RPMI8226 (cell line): ENCODE measurements at regions not wholly inside any gene's neighbourhood (a gene's known extent, or its start where the extent isn't known, plus 50 kb on each side); places are given as distances from the start of the nearest gene placed in this dataset.

Experiments
- DNase-seq: peaks from one replicate; pipeline ENCODE4 v3.0.0-alpha.2; 2015

DNA sequence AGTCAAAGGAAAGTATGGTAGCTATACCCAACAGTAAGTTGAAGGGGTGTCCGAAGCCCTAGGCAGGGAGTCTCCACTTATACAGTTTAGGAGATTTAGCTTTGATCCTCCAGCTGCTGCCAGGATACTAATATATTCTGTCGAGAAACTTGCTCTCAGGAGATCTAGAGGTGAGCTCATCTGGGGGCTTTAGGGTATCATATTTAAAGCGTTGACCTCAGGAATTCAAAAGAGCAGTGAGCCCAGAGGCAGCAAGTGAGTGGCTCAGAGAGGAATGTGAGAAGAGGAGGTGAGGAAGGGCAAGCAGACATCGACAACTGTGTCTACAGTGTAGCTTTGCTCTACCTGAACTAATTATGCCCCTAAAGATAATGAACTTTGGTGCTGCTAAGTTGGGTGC, 245.1 kb upstream of the LRTM1 start:
- no peak for DNase-seq

DNA sequence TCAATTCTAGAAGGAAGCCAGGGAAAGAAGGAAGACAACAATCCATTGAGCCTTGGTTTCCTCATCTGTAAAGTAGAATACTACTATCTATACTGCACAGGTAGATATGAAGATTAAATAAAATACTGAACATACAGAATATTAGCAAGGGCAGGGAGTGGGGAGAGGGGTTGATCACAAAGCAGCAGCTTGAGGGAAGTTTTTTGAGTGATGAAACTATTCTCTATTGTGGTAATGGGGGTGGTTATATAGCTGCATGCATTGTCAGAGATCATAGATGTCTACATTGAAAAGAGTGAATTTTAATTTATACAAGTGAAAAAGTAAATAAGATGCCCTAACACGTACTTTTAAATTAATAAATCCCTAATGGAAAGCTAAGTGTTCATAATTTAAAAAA, 242.6 kb upstream of the LRTM1 start:
- no peak for DNase-seq

DNA sequence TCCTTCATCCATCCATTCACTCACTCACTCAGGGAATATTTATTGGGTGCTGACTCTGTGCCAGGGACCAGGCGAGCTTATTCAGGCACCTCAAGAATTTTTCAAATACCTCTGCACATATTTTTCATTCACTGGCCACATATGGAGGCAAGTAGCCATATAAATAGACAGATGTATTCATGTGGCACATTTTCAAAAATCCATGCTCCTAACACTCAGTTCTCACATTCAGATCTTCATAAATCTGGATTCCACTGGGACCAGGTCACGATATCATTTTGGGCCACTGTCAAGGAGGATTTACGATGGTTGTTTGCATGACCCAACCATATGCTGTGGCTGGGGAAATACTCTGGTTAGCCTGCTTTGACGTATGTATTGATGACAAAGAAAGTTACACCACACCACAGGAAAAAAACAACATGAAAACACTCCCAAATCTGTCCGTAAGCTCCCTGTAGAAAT, 241.8 kb upstream of the LRTM1 start:
- no peak for DNase-seq

DNA sequence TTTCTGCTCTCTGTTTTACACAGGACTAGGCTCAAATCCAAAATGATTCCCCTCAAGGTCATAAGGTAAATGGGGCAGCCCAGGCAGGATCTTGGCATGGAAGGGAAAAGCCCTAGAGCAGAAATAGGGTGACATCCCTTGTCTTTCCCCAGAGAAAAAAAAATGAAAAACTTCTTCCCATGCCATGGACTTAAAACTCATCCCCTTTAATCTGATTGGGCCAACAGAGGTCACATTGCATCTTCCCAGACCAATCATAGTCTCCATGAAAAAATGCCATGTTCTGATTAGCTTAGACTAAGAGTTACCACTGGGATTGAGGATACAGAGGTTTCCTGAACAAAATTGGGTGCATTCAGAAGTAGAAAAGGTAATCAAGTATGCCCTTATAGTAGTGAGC, 241.3 kb upstream of the LRTM1 start:
- DNase-seq = no peak

DNA sequence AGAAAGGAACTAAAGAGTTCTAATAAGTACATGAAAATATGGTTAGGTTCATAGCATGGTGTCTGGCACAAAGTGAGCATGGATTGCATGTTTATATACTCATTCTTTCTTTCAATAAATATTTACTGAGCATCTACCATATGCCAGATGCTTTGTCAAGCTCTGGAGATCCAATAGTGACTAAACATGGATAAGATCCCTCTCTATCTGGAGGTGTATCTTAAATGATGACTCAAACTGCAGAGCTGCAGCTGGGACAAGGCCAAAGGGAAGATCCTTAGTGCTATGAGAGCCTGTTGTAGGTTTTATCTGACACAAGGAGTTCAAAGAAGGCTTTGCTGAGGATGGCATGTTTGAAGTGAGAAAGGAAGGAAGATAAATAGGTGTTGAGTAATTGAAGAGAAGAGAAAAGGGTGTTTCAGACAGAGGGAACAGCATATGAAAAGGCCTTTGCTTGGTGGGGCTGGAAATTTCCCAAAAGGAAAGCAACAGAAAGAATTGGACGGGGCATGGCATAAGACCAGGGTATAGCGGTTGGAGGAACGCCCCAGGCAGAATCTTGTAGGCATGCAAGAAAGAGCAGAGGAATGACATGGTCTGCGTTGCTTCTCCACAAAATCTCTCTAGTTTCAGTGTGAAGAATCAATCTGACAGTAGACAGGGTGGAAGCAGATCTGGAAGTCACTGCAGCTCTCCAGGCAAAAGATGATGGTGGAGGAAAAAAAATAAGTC, 239.9 kb upstream of the LRTM1 start:
- DNase-seq = no peak

DNA sequence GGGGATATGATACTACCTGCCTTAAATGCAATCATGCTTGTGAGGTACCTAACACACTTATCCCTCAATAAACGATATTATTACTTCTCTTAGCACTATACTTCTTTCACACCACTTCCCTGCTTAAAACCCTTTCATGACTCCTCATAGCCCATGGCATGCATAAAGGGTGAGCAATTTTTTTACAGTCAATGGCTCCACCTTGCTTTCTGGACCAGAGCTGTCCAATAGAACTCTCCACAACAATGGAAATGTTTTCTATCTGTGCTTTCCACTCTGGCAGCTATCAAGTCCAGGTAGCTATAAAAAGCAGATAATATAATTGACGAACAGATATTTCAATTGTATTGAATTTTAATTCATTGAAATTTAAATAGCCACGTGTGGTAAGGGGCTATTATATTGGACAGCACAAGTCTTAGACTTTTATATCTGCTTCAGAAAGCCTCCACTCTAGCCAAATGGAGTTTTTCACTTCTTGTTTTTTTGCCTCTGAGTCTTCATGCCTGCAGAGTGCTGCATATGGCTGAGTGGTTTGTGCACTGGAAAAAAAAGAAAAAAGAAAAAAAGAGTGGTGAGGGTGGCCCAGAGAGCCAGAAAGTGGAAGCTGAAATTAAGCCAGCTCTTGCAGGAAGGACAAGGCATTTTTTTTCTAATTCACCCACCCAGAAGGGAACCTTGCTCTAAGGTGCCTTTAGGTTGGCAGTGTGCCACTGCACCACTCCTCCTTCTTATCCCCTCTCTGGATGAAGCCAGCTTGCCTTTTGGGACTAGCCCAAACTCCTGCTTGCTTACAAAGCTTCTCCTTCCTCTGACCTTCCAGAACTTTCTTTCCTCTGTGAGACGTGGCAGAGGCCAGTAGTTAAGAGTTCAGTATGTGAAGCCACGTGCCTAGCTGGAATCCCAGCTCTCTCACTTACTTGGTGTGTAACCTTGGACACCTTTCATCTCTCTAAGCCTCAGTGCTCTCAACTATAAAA, 239.0 kb upstream of the LRTM1 start:
- peak; percentile 4 for DNase-seq

DNA sequence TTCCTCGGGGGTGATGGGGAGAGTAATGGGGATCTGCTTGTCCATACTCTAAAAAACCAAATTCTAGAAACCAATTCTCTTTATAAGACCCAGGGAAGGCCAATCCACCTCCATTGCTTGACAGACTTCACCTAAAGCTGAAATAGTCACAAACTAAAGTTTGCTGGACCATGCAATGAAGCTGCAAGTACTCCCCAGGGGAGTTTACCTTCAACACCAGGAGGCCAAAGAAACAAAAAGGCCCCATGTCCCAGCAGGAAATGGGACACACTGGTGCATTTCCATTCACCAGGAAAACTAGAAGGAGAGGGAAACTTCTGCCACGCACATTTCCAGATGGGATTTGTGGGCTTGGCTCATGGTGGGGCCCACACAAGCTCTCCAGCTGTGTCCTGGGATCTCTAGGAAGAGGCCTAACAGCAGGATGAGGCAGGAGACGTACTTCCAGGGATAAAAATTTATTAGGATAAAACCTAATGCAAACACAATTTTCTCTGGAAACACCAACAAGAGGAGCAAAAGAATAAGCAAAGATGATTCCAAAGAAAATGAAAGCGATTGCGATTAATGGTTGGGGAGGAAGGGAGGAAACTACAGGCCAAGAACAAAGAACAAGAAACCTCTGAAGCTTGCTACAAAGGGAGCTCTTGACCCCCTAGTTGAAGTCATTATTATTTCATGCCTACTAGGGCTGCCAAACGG, 238.0 kb upstream of the LRTM1 start:
- no peak for DNase-seq

DNA sequence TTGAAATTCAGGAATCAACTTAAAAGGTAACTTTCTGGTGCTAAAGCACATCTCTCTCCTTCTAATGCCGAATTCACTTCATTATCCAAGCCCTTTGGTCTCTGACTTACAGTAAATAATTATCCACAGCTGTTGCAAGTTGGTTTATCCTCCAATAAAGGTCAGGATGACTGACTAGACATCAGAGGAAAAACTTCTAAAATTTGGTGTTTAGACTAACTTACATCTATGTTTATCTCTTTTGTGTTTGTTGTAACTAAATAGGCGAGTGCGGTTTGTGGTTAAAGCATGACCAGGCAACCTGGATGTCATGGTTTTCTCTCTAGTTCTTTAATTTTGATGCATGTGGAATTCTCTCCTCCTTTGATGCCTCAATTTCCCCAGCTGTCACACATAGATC, 237.4 kb upstream of the LRTM1 start:
- DNase-seq = no peak

DNA sequence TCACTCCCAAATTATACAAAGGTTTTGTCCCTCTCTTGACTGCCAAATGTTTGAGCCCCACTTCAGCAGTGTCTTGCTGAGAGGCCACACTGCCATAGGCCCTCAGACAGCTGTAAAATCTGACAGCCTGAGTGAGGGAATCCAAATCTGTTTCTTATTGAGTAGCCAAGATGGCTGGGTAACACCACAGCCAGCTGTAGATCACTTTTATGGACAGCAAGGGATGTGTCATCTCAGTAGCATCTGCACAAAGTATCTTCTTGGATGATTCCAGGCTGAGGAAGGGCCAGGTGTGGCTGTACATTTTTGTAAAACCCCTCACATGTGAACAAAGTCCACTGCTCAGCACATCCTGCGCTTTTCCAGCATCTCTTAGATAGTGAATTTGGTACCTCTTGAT, 237.0 kb upstream of the LRTM1 start:
- no peak for DNase-seq

DNA sequence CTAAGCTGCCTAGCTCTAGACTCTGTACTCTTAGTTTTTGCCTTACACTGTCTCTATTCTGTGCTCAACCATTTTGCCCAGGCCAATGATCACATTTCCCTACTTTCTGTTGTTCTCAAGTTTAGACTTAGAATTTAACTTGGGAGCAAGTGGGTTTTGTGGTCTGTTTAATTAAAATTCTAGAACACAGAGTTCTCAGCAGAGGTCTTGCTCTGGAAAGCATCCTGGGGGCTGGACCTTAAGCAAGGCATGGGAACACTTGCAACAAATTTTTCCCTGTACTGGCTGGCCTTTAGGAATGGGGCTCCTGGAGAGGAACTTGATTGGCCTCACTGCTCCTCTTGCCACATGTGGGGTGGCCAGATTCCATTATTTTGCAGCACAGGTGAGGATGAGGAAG, 236.3 kb upstream of the LRTM1 start:
- DNase-seq = no peak

DNA sequence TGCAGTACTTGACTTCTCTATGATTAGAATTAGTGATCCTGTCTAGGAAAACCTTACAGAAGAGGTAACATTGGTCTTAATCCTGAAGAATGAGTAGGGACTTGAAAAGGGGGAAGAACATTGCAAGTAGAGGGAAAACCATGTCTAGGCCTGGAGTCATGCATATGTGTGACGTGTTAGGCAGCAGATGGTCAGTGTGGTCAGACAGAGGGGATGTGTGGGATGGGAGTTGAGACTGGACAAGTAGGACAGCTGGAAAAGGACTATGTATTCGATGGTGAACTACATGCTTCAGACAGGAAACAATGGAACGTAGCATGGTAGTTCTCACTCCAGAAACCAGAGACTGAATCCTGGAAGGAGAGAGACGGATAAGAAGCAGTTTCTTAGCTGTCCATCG, 235.6 kb upstream of the LRTM1 start:
- DNase-seq = no peak

DNA sequence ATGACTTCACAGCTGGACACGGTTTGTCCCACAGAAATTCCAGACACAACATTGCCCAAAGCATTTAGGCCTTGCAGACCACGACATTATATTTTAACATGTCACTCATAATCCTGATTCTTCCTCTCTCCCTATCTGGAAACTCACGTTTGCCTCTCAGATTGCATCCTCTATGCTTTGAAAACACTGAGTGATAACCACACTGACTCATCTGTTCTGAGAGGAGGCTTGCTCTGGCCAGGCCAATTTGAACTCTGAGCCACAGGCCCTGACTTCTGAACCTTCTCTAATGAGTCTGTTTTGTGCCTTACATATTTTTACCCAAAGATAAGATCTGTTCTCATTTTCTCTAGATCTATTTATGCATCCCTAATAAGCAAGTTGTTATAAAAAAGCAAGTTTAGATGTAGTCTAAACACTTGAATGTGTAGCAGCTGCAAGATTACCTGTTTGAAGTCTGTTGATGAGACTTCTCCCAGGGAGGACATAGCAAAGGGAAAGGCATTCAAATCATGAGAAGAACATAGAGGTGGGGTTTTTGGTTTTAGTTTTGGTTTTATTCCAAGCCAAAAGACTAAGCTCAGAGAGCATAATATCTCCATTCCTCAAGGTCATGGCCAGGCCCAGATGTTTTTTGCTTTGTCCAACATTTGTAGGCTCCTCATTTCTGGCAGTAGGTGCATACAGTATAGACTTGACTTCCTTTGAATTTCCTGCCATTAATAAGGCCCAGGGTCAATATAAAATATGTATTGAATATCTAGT, 234.4 kb upstream of the LRTM1 start:
- DNase-seq = no peak

DNA sequence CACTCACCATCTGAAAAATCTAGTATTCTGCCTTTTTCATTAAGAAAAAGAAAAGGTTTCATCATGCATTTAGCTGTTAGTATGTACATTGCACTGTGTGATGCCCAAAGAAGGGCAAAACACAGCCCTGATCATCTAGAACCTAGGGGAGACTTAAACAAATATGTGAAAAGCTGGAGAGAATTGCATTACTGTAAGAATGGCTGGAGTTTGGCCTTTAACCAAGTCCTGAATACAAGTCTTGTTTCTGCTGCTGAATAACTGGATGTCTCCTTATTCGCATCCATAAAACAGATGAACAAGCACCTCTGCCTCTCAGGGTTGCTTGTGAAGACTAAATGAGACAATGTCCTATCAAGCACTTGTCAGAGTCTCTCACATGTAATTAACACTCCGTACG, 233.4 kb upstream of the LRTM1 start:
- DNase-seq = no peak

DNA sequence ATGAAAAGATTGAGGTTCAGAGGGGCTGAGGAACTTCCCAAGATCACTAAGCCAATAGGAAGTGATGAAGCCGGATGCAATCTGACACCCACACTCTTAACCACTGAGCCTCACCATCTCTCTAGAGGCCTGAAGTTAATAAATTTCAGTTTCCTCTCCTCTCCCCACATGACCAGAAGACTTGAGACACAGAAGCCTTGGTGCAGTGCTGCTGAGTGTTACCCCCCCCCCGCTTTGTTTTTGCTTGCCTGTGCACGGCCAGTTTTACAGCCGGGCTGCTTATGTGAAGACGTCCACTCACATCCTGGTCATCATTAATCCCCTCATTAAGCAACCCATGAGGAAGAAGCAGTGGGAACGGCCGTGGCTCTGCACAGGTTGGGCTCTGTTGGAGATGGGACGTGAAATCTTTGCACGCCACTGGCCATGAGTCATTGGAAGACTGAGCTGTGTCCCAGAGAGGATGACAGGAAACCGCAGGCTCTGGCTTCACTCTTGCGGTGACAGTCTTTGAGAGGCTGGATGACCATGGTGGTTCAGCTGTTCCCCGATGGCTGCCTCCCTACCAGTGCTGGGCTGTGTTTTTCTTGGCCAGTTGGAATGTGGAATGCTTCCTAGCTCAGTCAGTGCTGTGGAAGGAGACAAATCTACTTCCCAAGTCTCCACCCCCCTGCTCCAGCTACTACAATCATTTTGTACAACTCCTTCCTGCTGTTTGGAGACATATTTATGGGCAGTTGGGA, 232.6 kb upstream of the LRTM1 start:
- no peak for DNase-seq

DNA sequence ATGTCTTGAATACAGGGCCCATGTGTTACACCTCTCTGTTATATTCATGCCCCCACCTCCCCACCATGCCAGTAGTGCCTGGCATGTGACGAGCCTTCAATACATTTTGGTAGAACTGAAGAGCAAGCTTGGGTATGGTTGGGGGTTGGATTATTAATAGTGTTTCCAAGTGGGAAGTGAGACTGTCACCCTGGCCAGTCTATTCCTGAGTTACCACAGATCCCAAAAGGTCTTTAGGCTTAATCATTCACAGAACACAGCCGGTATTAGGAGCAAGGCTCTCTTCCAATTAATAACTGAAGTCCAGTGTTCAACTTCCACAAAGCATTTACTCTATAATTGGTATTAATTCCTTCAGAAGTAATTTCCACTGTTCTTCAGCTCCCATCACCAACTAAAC, 231.9 kb upstream of the LRTM1 start:
- DNase-seq = no peak

DNA sequence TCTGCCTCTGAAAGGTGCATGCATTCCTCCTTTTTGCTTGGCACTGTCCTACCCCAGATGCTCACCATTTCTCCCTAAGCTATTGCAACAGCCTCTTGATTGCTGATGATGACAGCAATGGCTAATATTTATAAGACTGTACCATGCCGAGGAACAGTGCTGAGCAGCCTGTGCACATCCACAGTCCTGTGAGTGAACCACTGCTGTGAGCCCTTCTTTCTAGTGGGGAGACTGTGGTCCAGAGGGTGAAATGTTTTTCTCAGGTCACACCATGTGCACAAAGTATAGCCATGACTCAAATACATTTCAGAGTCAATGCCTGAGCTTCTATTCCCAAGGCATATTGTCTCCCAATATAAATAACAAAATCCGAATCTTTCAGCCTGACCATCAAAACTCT, 231.2 kb upstream of the LRTM1 start:
- DNase-seq = no peak

DNA sequence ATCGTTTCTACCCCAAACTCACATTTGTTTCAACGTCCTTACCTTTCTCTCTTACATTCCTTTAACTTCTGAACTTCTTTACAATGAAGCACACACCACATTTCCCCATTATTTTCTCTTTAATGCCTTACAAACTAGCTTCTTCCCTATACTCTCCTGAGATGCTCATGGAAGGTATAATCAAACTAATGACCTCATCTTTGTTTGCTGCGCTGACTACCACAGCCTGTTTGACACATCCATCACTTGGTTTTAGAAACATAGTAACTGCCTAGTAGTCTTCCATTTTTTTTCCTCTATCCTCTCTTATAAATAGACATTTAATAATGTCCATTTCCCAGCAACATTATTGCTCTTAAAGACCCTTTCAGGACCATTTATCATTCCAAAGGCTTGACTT, 230.5 kb upstream of the LRTM1 start:
- no peak for DNase-seq

DNA sequence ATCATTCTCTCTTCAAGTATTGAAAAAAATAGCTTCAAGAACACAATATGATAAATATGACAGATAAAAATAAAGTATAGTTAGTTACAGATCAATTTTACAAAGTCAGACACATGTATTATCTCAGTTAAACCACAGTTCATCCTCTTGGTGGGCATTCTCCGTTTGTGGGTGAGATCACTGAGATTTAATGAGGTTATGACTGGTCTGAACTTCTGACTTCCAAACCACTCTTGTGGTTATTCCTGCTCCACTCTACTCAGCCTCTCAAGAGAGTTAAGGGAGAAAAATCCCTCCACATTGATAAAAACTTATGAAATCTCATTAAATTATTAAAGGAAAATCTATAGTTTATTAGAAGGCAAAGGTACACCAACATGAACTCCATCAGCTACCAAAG, 229.9 kb upstream of the LRTM1 start:
- no peak for DNase-seq

DNA sequence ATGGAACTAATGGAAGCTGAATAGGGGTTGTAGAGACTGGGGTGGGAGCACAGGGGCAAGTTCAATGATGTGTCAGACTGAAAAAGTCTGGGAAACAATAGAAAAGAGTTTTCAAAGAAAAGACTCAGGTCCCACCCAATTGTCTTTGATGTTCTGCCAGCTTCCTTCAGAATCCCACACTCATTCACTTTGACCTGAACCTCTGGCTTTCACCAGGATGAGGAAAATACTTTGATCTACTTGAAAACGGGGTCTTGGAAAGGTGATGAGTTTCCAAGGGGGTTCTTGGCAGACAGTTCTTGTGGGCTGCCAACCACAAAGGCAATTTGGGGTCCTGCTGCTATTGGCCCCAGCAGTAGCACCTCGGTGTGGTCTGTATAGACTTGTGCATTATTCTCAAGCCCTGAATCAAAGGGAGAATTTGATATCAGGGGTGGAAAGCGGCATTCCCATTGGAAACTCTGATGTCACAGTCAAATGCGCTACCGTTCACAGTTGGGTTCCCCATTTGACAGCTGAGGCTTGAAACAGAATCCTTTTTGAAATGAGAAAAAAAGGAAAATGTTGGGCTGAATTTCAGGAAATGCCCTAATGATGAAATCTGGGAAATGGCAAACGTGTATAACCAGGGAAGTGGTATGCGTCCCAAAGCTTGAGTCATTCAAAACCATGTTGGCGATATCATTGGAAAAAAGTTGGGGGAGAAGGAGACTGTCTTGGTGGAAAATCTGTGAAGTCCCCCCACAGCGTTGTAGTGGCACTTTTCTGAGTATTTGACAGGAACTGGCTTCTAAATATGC, 229.2 kb upstream of the LRTM1 start:
- no peak for DNase-seq

DNA sequence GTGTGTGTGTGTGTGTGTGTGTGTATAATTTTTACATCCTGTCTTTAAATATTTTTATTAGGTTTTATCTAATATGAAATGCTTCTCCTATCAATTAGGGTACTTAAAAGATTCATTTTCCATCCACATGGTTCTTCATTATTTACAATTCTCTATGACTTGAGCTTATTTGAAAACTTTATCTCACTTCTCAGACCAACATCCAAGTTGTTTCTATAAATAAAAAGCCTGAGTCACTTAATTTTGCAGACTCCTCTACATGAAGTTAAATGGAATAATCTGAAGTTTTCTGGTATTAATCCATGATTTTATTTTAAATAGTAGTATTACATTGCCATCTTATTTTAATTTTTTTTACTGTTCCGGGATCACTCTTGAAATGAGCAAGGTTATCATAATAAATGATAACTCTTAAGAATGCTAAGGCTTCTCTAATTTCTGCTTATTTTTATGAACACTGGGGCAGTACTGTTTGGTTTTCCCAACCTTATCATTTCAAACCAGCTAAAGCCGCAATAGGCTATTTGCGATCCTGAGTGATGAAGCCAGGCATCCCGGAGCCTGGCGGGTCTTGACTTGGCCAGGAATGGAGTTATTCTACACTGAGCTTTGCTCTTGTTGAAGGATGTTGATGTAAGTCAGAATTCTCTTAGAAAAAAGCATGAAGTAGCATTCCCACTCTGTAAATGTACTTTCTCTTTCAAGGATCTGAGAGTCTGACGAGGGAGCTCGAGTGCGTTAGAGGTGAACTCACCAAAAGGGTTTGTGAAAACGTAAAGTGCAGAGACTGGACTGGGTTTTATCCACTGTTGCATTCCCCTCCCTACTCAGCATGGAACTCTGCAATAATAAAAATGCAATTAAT, 220.2 kb upstream of the LRTM1 start:
- DNase-seq = no peak
